GM18868 (cell line): ENCODE measurements at regions not wholly inside any gene's neighbourhood (a gene's known extent, or its start where the extent isn't known, plus 50 kb on each side); places are given as distances from the start of the nearest gene placed in this dataset.
A peak's percentile ranks its signal among the peaks of the same experiment; 100 is the strongest.

Experiments
- ATAC-seq: cut with Tn5 transposase; IDR thresholded peaks from one replicate; pipeline ENCODE4 v1.9.1; 2021; ENCODE audit warnings: mild to moderate bottlenecking, moderate library complexity; ENCODE audit not compliant: unreplicated experiment

DNA sequence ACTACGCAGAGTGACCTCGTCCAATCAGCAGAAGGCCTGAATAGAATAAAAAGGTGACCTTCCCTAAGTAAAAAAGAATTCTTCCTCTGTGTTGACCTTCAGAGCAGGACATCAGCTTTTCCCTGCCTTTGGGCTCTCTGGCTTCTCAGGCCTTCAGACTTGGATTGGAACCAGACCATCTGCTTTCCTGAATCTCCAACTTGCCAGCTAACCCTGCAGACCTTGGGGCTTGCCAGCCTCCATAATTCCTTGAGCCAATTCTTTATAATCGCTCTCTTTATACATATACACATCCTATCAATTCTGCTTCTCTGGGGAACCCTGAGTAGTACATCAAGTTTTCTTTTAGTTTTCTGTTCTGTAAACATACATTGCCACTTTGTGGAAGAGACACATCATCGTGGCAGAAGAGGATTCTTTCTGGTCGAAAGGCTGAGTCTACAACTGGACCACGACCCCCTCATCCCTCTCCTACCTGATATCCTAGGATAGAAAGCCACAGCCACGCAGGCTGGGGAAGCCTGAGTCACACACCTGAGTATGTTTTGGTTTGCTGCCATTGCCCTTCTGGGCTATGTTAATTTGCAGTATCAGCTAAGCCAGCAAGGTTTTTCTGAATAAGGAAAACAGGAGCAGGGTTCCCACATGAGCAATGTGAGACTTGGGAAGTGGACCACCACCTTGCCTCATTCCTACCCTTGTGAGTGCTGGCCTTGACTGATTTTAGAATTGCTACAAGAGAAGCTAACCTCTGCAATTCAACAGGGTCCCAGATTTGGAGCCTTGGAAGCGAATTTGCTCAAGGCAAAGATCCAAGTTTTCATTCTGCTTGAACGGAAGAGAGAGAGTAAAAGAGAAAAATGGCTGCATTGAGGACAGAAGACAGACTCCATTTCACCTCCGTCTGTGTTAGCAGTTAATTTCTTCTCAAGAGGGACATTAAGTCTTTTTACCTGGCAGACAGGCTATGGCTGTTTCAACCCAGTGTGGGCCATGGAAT is 445.2 kb upstream of the FZD8 start:
- ATAC-seq: no peak

DNA sequence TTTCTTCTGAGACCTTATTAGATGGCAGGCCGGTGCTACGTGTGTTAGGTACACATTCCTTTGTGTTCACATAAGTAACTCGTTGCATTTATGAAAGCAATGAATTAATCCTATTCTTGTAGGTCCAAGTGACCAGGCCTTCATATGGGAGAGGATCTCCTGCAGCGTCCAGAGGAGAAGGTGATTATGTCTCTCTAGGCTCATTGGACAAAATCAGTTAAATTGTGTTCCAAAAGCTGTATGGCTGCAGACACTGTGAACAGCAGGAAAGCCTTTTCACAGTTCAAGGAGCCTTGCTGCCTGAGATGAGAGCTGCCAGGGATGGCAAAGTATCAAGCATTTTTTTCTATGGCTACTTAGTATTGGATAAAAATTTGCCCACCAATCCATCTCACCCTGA is 433.1 kb upstream of the FZD8 start:
- ATAC-seq: no peak

DNA sequence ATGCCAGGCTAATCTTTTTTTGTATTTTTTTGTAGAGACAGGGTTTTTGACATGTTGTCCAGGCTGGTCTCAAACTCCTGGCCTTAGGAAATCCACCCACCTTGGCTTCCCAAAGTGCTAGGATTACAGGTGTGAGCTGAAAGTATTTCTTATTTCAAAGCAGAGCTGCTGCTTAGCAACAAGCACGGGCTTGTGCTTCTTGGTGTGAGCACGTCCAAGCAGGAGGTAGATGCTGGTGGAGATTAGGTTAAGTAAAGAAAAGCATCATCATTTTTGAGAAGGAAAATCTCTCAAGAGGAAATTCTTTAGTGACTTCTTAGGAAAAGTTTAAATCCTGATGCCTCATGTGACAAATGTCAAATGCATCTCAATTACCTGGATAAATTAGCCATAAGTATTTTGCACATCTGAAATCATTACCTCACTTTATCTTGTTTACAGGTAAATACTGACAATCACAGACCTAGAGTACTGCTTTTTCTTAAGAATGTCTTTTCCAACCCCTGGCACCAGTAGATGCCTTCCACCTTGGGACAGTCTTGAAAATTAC is 431.8 kb upstream of the FZD8 start:
- ATAC-seq: no peak

DNA sequence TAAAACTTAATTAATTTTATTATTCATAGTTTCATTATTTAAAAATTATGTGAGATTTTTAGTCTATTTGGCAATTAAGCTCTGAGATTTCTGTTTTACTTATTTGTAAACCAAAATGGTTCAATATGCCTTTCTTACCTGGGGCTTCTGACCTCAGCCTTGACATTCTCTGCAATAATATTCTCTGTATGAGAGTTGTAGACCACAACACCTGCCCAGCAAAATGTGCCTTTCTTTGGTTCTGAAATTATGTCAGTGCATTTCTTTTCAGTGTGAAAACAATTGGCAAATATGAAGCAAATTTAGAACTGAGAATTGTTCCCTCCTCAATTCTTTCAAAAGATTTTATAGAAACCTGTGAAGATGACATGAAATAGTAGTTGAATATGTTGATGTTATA is 426.4 kb upstream of the FZD8 start:
- peak; percentile 39 for ATAC-seq

DNA sequence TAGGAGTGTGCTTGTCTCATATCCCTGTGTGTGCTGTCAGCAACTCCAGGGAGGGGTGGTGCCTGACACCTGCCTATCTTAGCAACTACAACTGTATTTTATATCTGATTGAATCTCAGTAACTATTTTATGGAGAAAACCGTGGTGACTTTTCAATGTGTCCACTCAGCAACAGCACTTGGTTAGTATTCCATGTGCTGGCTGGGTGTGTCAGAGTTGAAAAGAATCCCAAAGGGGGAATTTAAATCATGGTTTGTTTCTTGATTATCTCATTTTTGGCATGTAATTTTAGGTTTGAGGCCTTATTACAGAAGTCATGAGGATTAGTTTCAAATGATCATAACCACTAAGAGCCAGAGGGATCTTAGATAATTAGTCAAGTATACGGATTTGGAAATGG is 425.7 kb upstream of the FZD8 start:
- ATAC-seq: no peak

DNA sequence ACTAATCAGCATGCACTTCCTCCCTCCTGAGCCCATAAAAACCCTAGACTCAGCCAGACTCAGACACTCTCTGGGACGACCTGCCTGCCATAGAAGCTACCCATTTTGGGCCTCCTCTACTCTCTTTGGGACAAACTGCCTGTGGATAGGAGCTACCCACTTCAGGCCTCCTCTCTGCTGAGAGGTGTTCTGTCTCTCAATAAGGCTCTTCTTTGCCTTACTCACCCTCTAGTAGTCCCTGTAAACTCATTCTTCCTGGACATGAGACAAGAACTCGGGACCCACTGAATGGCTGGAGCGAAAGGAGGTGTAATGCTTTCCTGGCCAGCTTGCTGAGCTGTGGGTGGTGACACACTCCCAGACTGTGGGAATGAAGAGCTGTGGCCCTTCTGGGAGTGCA is 424.8 kb upstream of the FZD8 start:
- ATAC-seq: no peak

DNA sequence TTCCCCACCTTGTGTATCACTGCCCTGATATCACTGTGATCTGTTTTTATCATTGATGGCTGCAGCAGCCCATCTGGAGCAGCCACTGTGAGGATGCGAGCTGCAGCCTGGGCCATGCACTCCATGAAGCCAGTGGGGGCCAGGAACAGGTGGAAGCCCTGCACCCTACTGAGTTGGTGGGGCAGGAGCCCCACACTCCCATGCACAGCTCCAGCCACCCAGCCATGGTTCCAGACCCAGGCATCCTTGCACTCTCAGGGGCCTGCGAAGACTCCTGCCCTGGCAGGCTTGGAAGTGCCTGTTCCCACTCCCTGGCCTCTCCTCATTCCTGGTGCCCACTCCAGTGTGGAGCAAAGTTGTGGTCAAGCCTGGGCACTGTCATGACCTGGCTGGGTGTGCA is 424.0 kb upstream of the FZD8 start:
- no peak for ATAC-seq

DNA sequence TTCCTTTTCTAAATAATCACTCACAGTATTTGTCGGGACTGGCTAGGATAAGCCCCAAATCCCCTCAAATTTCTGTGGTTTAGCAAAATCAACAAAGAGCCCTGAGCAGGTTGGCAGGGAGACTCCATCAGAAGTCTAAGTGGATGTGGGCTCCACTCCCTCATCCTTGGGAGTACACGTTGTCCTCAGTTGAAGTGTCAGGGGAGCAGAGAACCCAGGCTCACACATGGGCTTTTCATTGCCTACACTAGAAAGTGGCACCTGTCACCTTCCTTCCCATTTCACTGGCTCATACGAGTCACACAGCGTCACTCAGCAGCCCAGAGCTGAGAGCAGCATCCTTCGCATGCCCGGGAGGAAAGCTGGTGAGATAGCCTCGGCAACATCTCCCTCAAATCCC is 421.3 kb upstream of the FZD8 start:
- ATAC-seq: no peak

DNA sequence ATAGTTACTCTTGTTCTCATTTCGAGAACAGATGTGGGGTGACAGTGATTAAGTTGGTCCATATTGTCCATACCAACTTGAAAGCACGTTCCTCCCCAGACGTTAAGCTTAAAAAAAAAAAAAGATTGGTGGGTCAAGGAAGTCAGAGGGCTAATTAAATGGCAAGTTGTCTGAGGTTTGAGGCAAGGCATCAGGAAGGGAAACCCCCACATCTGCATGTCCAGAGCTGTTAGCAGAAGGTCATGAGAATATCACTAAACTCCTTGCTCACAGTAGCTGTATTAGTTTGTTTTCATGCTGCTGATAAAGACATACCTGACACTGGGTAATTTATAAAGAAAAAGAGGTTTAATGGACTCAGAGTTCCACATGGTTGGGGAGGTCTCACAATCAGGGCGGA is 415.6 kb upstream of the FZD8 start:
- no peak for ATAC-seq

DNA sequence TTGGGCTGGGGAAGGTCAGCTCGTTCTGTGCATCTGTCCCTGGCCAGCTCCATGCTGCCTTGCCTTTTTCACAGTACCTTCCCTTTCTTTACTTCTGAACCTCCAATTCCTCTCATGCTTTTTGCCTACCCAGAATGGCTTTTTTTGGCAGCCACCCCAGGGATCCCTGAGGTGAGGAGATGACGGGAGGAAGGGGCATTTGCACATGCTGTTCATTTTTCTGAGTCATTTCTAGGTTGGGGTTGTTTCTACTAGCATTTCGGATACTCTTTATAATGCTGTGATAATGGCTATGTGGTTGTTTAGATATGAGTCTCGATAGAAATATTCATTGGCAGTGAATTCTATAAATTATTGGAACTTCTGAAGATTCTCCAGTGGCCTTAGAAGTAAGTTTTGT is 415.1 kb upstream of the FZD8 start:
- no peak for ATAC-seq

DNA sequence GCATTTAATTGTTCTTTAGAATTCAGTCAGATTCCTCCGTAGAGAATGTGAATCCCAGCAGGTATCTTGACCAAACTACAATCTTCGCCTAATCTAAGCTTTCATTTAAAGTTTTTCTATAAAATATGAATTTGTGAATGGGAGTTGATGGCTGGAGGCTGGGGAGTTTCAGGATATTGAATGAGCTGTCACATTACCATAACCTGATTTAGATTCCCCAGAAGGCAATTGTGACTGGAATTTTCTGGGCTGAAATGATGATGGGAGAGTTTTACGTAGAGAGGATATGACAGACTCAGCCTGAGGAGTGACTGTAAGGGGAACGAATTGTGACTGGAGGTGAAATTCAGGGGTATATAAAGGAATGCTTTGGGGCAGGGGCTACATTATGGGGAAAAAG is 411.7 kb upstream of the FZD8 start:
- no peak for ATAC-seq

DNA sequence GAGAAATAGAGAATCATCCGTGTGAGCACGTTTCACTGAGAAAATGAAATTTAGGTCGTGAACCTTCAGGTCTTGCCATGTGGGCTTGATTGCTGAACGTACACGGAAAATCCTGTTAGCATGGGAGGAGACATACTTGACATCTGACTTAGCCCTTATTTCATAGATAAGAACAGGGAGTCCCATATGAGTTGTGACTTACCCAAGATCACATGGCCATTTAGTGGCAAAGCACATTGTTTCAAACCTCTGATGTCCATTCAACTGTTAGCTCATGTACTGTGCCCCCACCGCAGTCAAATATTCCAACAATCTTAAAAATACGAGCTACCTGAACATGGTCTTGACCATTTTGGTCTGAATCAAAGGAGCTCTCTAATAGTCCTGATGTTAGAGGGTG is 411.2 kb upstream of the FZD8 start:
- no peak for ATAC-seq

DNA sequence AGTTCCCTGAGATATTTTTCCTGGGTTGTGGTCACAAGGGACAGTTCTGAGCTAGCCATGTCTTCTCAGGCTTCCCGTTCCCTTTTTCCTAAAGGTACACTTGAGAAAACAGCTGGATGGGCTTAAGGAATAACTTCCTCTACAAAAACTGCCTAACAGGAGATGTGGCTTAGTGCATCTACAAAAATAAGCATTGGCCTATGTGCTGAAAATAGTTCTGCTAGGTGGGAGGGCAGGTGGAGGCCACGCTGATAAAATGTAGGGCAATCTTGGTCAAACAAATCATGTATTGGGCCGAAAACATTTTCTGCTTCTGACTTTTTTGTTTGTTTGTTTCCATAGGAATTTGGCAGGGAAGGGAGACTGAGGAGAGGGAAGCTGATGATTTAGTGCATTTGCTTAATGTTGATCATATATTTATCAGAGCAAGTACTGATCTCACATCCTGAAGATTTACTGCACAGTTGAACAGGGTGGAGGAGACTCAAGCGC is 409.4 kb upstream of the FZD8 start:
- ATAC-seq: no peak

DNA sequence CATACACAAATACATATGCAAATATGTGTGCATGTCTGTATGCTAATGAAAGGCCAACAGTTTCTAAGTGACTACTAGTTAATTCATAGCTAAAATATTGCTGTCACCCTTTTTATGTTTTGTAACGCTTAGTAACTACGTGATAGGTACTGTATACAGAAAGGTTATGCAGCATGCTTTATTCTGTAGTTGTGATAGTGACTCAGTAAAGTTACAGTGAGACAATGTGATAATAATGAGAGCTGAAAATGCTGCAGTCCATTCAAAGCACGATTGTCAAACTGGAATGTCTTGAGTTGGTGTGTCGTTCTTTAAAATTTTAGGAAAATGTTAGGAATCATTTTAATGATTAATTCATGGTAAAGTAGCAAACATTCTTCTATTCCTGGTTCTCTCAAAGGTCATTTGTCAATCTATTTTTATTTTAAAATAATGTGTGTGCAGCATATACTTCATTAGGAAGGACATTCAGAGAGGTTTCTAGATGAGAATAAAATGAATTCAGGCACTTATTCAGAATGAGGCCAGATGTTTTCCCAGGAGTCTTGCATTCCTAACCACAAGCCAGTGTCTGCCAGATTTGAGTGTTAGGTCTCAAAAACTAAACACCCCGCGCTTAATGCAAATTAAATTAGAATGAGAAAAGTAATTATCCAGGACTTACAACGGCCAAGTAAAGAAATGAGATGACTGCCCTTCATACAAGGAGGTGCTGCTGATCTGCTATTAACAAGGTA is 408.8 kb upstream of the FZD8 start:
- ATAC-seq: no peak

DNA sequence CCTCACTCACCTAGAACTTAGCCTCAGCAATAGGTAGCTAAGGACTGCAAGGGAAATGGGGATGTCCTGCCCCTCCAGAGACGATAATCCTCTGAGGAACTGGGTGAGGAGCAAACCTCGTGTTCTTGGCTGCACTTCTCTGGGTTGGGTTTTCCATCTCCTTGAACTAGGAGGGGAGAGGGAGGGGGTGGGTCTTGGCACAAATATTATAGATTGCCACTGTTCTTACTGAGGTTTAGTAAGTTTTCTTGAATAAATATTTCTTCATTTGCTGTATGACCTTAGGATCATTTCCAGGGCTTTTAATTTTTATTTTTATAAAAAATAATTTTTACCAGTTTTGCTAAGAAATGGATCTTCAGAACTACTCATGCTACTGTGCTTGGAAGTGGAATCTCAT is 406.7 kb upstream of the FZD8 start:
- ATAC-seq: no peak

DNA sequence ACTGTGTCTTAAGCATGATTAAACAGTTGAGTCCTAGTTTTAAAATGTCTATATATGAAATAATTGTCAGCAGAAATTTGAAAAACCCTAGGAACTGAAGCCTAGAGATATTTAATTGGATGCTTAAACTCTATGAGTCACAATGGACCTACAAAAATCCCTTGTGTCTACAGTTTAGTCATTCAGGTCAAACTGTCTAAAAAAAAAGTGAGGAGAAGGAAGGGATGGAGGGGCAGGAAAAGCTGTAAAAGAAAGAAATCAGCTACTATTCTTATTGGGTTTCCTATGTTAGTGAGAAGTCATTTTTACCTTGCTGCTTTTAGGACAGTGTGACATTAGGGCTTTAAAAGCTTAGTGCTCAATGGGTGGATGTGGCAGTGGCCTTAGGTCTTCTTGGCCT is 406.1 kb upstream of the FZD8 start:
- ATAC-seq: no peak

DNA sequence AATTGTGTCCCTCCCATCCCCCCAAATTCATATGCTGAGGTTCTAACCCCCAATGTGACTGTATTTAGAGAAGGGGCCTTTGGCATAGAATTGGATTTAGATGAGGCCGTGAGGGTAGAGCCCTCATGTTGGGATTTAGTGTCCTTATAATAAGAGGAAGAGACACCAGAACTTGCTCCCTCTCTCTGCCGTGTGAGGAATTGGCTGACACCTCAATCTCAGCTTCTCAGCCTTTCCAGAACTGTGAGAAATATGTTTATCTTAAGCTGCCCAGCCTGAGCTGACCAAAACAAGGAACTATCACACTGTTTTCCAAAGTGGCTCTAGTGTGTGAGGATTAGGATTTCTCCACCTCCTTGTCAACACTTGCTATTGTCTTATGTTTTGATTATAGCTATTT is 400.0 kb upstream of the FZD8 start:
- no peak for ATAC-seq

DNA sequence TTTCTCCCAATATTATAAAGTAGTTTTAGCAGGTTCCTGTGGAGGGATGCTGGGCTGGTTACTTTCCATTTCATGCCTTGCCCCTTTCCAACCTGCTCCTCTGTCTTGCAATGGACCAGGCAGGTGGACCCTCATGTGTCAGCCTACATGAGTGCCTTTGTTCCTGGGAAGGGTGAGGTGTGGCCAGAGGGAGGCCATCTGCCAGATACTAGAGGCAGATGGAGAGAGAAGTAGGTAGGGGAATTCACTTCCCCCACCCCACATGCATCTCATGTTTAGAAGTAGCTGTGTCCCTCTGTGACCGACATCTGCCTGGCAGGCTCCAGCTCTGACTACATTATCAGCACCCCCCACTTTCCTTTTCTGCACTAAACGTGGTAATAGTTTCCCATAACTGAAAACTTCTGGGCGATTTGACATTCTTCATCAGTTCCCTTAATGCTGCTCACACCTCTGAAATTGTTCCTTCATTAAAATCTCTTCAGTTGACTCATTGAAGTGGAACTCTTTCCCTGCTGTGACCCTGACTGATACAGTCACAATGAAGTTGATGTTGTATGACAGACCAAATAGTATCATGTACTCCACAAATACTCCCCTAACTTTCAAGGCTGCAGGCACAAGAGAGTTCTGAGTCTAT is 396.3 kb upstream of the FZD8 start:
- no peak for ATAC-seq

DNA sequence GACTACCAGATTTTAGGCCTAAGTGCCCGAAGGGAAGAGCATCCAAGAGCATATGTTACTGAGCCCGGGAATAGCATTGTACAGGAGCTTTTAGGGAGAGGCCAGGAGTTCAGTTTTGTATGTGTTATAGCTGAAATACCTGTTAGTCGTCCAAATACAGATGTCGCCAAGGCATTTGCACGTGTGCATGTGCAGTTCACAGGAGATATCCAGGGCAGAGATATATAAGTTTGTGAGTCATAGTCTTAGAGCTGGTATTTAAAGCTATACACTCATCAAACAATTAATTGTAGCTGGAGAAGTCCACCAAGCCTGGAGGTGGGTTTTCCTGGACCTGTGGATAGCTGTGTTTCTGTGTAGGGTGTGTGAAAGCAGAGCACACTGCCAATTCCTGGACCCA is 394.0 kb upstream of the FZD8 start:
- ATAC-seq: no peak

DNA sequence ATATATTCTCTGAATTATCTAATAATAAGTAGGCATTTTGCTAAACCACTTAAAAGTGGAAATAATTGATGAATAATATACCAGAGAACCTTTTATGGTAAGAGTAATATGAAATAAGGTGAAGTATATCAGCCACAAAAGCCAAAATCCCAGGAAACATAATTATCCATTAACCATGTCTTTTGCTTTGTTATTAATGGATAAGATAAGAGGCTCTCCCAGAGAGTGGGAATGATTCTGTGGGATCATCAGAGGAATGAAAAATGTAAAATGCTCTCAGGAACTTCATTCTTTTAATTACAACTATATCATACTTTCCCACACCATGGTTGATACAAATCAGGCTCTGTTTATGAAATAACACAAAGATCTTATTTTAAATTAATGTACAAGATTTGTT is 391.7 kb upstream of the FZD8 start:
- no peak for ATAC-seq

DNA sequence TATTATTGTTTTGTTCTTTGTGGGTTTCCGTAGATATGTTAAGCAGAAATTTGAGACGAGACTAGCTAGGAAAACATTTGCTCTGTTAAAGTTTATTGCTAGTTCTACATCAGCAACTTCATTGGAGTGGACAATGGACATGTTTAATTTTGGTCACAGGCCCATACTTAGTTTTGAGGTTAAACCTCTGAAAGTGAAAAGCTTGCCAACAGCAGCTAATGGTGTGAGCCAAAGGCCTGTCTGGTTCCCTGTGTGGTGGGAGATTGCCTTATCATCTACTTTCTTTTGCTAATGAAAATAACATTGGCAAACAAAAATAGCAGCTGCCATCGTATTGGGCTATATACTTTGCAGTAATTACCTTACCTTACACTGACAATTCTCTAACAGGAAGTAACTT is 388.4 kb upstream of the FZD8 start:
- ATAC-seq: no peak
